Hematopoietic multipotent progenitor cell treated with erythropoietin and hydrocortisone succinate and interleukin-3 and kit ligand, for 6 days (in vitro differentiated cells): ENCODE measurements at regions not wholly inside any gene's neighbourhood (a gene's known extent, or its start where the extent isn't known, plus 50 kb on each side); places are given as distances from the start of the nearest gene placed in this dataset.
"Not testable (repeated sequence)": the region's sequence is repeated elsewhere in the genome, so short reads cannot be mapped to it uniquely, and the experiment has no call there.

Experiments
- DNase-seq: peaks from one replicate; pipeline ENCODE4 v3.0.0-alpha.2; 2015

GRCh38 chr3:10667901-10668476 lies 148.0 kb upstream of the SLC6A11 start:
- peak; percentile 36 for DNase-seq

GRCh38 chr3:10669490-10670048 lies 146.5 kb upstream of the SLC6A11 start:
- DNase-seq = no peak

- DNase-seq = no peak
Observed at GRCh38 chr3:10672422-10672821, 143.6 kb upstream of the SLC6A11 start.

GRCh38 chr3:10674578-10674977 lies 141.4 kb upstream of the SLC6A11 start:
- no peak for DNase-seq

GRCh38 chr3:10676905-10677304 lies 139.1 kb upstream of the SLC6A11 start:
- no peak for DNase-seq

- no peak for DNase-seq
Observed at GRCh38 chr3:10678796-10679376, 137.1 kb upstream of the SLC6A11 start.

- DNase-seq = no peak
Observed at GRCh38 chr3:10680796-10681195, 135.2 kb upstream of the SLC6A11 start.

GRCh38 chr3:10682692-10683091 lies 133.3 kb upstream of the SLC6A11 start:
- no peak for DNase-seq

- DNase-seq = no peak
Observed at GRCh38 chr3:10683106-10683505, 132.9 kb upstream of the SLC6A11 start.

GRCh38 chr3:10688126-10688525 lies 127.9 kb upstream of the SLC6A11 start:
- no peak for DNase-seq

GRCh38 chr3:10688548-10689172 lies 127.4 kb upstream of the SLC6A11 start:
- DNase-seq = no peak

GRCh38 chr3:10692039-10692622 lies 123.9 kb upstream of the SLC6A11 start:
- DNase-seq = no peak

GRCh38 chr3:10693457-10693856 lies 122.6 kb upstream of the SLC6A11 start:
- peak; percentile 21 for DNase-seq

GRCh38 chr3:10694179-10694578 lies 121.8 kb upstream of the SLC6A11 start:
- DNase-seq = no peak

- DNase-seq = not testable (repeated sequence)
Observed at GRCh38 chr3:10695186-10695585, 120.8 kb upstream of the SLC6A11 start.

GRCh38 chr3:10695595-10696285 lies 120.3 kb upstream of the SLC6A11 start:
- DNase-seq = no peak

- DNase-seq = no peak
Observed at GRCh38 chr3:10697918-10698317, 118.1 kb upstream of the SLC6A11 start.

- DNase-seq = no peak
Observed at GRCh38 chr3:10700821-10701220, 115.2 kb upstream of the SLC6A11 start.

GRCh38 chr3:10702961-10703740 lies 112.9 kb upstream of the SLC6A11 start:
- peak; percentile 44 for DNase-seq

- peak; percentile 34 for DNase-seq
Observed at GRCh38 chr3:10703875-10704274, 112.2 kb upstream of the SLC6A11 start.

GRCh38 chr3:10706156-10706739 lies 109.8 kb upstream of the SLC6A11 start:
- DNase-seq = peak; percentile 17
